KG1 (cell line): ENCODE measurements at regions not wholly inside any gene's neighbourhood (a gene's known extent, or its start where the extent isn't known, plus 50 kb on each side); places are given as distances from the start of the nearest gene placed in this dataset.

Experiments
- DNase-seq: peaks from one replicate; lab custom pipeline; 2025; lab: John Stamatoyannopoulos, UW

GRCh38 chr4:179584101-179584500, 2141.9 kb upstream of the AGA start:
- no peak for DNase-seq

GRCh38 chr4:179585761-179586160, 2143.5 kb upstream of the AGA start:
- DNase-seq, result no peak

- DNase-seq, result no peak
Measured at GRCh38 chr4:179586460-179586859, 2144.2 kb upstream of the AGA start.

- no peak for DNase-seq
Measured at GRCh38 chr4:179595671-179596410, 2153.6 kb upstream of the AGA start.

- DNase-seq, result no peak
Measured at GRCh38 chr4:179596621-179597020, 2154.4 kb upstream of the AGA start.

GRCh38 chr4:179597301-179597700, 2155.1 kb upstream of the AGA start:
- DNase-seq, result no peak

GRCh38 chr4:179601671-179602070, 2159.4 kb upstream of the AGA start:
- no peak for DNase-seq

- no peak for DNase-seq
Measured at GRCh38 chr4:179605196-179605595, 2163.0 kb upstream of the AGA start.

GRCh38 chr4:179607003-179607402, 2164.8 kb upstream of the AGA start:
- no peak for DNase-seq

GRCh38 chr4:179615704-179616103, 2173.5 kb upstream of the AGA start:
- no peak for DNase-seq

- no peak for DNase-seq
Measured at GRCh38 chr4:179618966-179619365, 2176.7 kb upstream of the AGA start.

- DNase-seq, result no peak
Measured at GRCh38 chr4:179624768-179625181, 2182.5 kb upstream of the AGA start.

- DNase-seq, result no peak
Measured at GRCh38 chr4:179625406-179625805, 2183.2 kb upstream of the AGA start.

- no peak for DNase-seq
Measured at GRCh38 chr4:179626687-179627086, 2184.4 kb upstream of the AGA start.

GRCh38 chr4:179631321-179631720, 2189.1 kb upstream of the AGA start:
- DNase-seq, result no peak

GRCh38 chr4:179634862-179635261, 2192.6 kb upstream of the AGA start:
- DNase-seq, result no peak

GRCh38 chr4:179662522-179662921, 2220.3 kb upstream of the AGA start:
- no peak for DNase-seq

GRCh38 chr4:179663641-179664429, 2221.6 kb upstream of the AGA start:
- no peak for DNase-seq

- no peak for DNase-seq
Measured at GRCh38 chr4:179664430-179665027, 2222.3 kb upstream of the AGA start.

GRCh38 chr4:179666226-179666625, 2224.0 kb upstream of the AGA start:
- DNase-seq, result no peak

- DNase-seq, result no peak
Measured at GRCh38 chr4:179671609-179672008, 2229.4 kb upstream of the AGA start.

- DNase-seq, result no peak
Measured at GRCh38 chr4:179678093-179678814, 2236.0 kb upstream of the AGA start.
